NCI-H82 (cell line): ENCODE measurements at regions not wholly inside any gene's neighbourhood (a gene's known extent, or its start where the extent isn't known, plus 50 kb on each side); places are given as distances from the start of the nearest gene placed in this dataset.
"Not testable (repeated sequence)": the region's sequence is repeated elsewhere in the genome, so short reads cannot be mapped to it uniquely, and the experiment has no call there.

ENCODE experiments used
- DNase-seq: peaks from one replicate; lab custom pipeline; 2025; lab: John Stamatoyannopoulos, UW

- no peak for DNase-seq
Observed at GRCh38 chr1:105386489-105386888, 1636.8 kb downstream of the AMY1C start.

GRCh38 chr1:105396001-105396400, 1646.3 kb downstream of the AMY1C start:
- no peak for DNase-seq

- no peak for DNase-seq
Observed at GRCh38 chr1:105398909-105399308, 1649.2 kb downstream of the AMY1C start.

- no peak for DNase-seq
Observed at GRCh38 chr1:105399716-105400115, 1650.0 kb downstream of the AMY1C start.

GRCh38 chr1:105416261-105416660, 1640.2 kb upstream of the PRMT6 start:
- DNase-seq = no peak

GRCh38 chr1:105419030-105419429, 1637.4 kb upstream of the PRMT6 start:
- DNase-seq = no peak

GRCh38 chr1:105427543-105427942, 1628.9 kb upstream of the PRMT6 start:
- no peak for DNase-seq

GRCh38 chr1:105436589-105437259, 1619.8 kb upstream of the PRMT6 start:
- DNase-seq = no peak

GRCh38 chr1:105437847-105438246, 1618.6 kb upstream of the PRMT6 start:
- DNase-seq = no peak

- DNase-seq = no peak
Observed at GRCh38 chr1:105442901-105443300, 1613.6 kb upstream of the PRMT6 start.

- no peak for DNase-seq
Observed at GRCh38 chr1:105459759-105460158, 1596.7 kb upstream of the PRMT6 start.

GRCh38 chr1:105462308-105462707, 1594.2 kb upstream of the PRMT6 start:
- DNase-seq = no peak

- no peak for DNase-seq
Observed at GRCh38 chr1:105467549-105467948, 1588.9 kb upstream of the PRMT6 start.

- not testable (repeated sequence) for DNase-seq
Observed at GRCh38 chr1:105470541-105470940, 1585.9 kb upstream of the PRMT6 start.

- DNase-seq = no peak
Observed at GRCh38 chr1:105483436-105483835, 1573.0 kb upstream of the PRMT6 start.

GRCh38 chr1:105485207-105485606, 1571.3 kb upstream of the PRMT6 start:
- no peak for DNase-seq

GRCh38 chr1:105492921-105493320, 1563.6 kb upstream of the PRMT6 start:
- DNase-seq = no peak

- DNase-seq = no peak
Observed at GRCh38 chr1:105516068-105516467, 1540.4 kb upstream of the PRMT6 start.

GRCh38 chr1:105533996-105534395, 1522.5 kb upstream of the PRMT6 start:
- DNase-seq = no peak

GRCh38 chr1:105544475-105544874, 1512.0 kb upstream of the PRMT6 start:
- DNase-seq = no peak

- DNase-seq = no peak
Observed at GRCh38 chr1:105556266-105556665, 1500.2 kb upstream of the PRMT6 start.

GRCh38 chr1:105558023-105558422, 1498.5 kb upstream of the PRMT6 start:
- DNase-seq = no peak

- DNase-seq = no peak
Observed at GRCh38 chr1:105565006-105565405, 1491.5 kb upstream of the PRMT6 start.

- DNase-seq = no peak
Observed at GRCh38 chr1:105585791-105586190, 1470.7 kb upstream of the PRMT6 start.
